Retinal pigment epithelial cell (primary cell): ENCODE measurements at regions not wholly inside any gene's neighbourhood (a gene's known extent, or its start where the extent isn't known, plus 50 kb on each side); places are given as distances from the start of the nearest gene placed in this dataset.

Experiments used
- DNase-seq: peaks from one replicate; pipeline ENCODE4 v3.0.0-alpha.2; 2010; ENCODE audit warnings: low read depth
- H3K4me3 ChIP-seq: 2 replicates; pipeline ENCODE4 v1.5.1; 2011; ENCODE audit warnings: mild to moderate bottlenecking, low read length, control low read depth, moderate library complexity
- TF ChIP-seq, protein P1 (sequence below): conservative IDR thresholded peaks from 2 replicates; pipeline ENCODE4 v1.5.1; 2011; ENCODE audit warnings: low read depth, low read length, control low read depth, inconsistent platforms

DNA sequence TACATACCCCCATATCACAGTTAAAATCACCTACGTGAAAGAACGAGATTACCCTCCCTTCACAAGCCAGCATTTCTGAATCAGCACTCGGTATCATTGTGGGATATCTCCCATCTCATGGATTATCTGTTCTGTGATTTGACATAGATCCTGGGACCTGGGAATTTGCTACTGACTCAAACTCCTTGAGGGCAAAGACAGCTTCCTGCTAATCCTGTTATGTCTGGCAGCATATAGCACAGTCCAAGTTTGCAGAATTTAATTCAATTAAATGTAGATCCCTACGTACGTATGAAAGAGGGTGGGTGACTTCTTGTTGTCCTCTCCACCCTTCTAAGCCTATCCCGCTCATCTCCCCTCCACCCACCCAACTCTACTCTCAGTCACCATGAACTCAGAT lies 476.5 kb downstream of the KLF5 start:
- TF ChIP-seq, protein P1, sequence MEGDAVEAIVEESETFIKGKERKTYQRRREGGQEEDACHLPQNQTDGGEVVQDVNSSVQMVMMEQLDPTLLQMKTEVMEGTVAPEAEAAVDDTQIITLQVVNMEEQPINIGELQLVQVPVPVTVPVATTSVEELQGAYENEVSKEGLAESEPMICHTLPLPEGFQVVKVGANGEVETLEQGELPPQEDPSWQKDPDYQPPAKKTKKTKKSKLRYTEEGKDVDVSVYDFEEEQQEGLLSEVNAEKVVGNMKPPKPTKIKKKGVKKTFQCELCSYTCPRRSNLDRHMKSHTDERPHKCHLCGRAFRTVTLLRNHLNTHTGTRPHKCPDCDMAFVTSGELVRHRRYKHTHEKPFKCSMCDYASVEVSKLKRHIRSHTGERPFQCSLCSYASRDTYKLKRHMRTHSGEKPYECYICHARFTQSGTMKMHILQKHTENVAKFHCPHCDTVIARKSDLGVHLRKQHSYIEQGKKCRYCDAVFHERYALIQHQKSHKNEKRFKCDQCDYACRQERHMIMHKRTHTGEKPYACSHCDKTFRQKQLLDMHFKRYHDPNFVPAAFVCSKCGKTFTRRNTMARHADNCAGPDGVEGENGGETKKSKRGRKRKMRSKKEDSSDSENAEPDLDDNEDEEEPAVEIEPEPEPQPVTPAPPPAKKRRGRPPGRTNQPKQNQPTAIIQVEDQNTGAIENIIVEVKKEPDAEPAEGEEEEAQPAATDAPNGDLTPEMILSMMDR, result no peak
- H3K4me3 ChIP-seq, result no peak overlapping the region
- no peak for DNase-seq

DNA sequence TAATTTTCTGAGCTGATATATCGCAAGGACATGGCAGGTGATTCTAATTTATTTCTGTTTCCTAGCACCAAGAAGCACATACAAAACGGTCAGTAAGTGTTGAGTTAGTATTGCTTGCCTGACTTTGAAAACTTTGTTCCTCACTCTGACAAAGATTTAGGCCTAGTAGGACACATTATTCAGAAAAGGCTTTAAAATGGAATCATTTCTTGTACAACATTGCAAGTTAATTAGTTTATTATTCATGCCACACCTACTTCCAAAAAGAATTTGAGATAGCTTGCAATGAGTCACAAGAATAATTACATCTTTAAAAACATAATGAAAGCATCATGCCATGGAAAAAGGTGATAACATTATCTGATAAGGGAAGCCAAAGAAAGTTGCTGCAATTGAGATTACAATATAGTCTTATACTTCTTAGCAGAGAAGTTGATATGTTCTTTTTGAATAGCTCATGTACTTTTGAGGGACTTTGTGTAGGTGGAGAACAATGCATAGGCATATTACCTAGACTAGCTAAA lies 474.2 kb downstream of the KLF5 start:
- TF ChIP-seq, protein P1, result no peak
- H3K4me3 ChIP-seq, result no peak overlapping the region
- no peak for DNase-seq

DNA sequence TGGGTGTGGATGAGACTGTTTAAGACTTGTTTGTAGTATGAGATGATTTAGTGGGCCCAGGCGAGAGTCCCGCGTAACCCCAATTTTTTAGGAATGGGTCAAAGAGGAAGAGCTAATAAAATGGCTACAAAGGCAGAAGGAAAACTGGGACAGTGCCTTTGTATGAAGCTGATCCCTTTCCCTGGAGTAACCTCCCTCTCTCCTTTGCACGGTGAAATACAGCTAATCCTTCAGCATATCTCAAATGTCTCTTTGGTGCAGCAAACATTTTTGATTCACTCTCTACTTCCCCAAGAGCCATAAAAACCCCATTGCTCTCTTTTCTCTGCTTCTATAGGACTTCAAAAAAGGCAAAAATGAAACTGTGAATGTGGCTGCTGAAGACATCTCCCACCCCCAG lies 473.8 kb downstream of the KLF5 start:
- TF ChIP-seq, protein P1, result no peak
- H3K4me3 ChIP-seq, result no peak overlapping the region
- no peak for DNase-seq

DNA sequence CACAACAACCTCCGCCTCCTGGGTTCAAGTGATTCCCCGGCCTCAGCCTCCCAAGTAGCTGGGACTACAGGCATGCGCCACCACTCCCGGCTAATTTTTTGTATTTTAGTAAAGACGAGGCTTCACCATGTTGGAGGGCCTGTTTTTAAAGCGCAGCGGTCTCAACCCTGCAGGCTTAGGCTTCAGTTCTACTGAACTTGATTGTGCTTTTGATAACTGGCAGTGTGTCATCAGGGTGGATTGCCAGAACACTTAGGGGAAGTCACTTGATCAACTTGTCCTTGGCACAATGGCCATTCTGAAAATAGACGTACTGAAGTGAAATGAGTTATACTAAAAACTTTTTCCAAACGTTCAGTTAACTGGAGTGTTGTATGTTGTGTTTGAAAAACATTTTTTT lies 472.2 kb downstream of the KLF5 start:
- no peak for DNase-seq
- TF ChIP-seq, protein P1, result no peak
- H3K4me3 ChIP-seq, result no peak overlapping the region

GRCh38 chr13:73522937-73523336 lies 464.1 kb downstream of the KLF5 start:
- no peak overlapping the region for H3K4me3 ChIP-seq
- TF ChIP-seq, protein P1, result no peak
- no peak for DNase-seq

DNA sequence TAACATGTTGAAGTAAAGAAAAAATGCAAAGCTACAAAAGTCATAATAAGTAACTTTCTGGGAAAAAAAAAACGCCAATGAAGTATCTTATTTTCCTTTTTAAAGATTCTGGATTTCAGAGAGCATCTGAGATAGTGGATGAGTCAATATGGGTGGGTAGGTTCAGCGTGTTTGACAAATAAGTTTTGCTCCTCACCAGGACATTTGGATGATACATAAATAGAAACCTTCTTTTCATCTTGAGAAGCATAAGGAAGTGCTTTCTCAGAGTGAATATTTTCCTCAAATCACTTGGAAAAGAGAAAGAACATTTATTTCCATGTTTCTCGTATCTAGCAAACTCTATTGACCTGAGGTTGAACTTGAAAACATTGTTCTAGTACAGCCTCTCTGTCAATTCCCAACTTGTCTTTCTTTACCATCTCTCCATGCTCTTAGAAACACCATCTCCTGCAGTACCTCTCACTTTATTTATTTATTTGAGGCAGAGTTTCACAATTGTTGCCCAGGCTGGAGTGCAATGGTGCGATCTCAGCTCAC lies 463.2 kb downstream of the KLF5 start:
- TF ChIP-seq, protein P1, result no peak
- DNase-seq, result no peak

DNA sequence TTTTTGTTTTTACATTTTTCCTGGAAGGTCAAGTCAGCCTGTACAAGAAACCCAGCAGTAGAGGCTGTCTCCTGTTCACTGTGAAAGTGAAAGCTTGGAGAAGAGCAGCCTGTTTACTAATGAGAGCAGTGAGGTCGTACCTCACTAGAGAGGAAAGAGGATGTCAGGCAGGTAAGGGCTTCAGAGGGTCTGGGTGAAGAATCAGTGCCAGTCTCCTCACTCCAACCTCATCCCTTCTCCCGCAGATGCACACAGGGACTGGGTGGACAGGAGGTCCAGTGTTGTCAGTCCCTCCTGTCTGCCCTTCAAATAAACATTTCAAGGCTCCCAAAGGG lies 462.5 kb downstream of the KLF5 start:
- no peak overlapping the region for H3K4me3 ChIP-seq
- DNase-seq, result no peak
- TF ChIP-seq, protein P1, result no peak

More for the DNA sequence above, 463.2 kb downstream of the KLF5 start:
- H3K4me3 ChIP-seq, result no peak overlapping the region
